H1 (cell line): ENCODE measurements at regions not wholly inside any gene's neighbourhood (a gene's known extent, or its start where the extent isn't known, plus 50 kb on each side); places are given as distances from the start of the nearest gene placed in this dataset.

Source experiments
- CTCF ChIA-PET: fragments of 300-600 bp; sonication (Branson Sonifier 250); formaldehyde crosslinking; loops from one replicate; lab custom pipeline; 2021; ENCODE audit not compliant: partially characterized antibody; lab: Charles Lee
- POLR2A ChIA-PET: fragments of 300-600 bp; sonication (Branson Sonifier 250); formaldehyde crosslinking; loops from one replicate; lab custom pipeline; 2021; ENCODE audit warnings: inconsistent platforms; ENCODE audit not compliant: partially characterized antibody; lab: Charles Lee
- DNase-seq, 2 experiments: peaks; one replicate each; pipeline versions ENCODE4 v3.0.0 to v3.0.0-alpha.2; 2010 to 2022; ENCODE audit warnings: low spot score in 2 of 2, low read depth in 1 of 2, mixed read lengths in 1 of 2
- FAIRE-seq: peaks from 2 replicates; lab custom pipeline; 2011; peaks lifted over from hg19 to GRCh38; lab: Jason Lieb, UNC
- H2AFZ ChIP-seq: 2 replicates; pipeline ENCODE4 v1.8.1; 2012; ENCODE audit warnings: low read length, inconsistent platforms
- H2AK5ac ChIP-seq: 2 replicates; pipeline ENCODE4 v1.6.1; 2013; ENCODE audit warnings: low read depth, low read length
- H2BK120ac ChIP-seq: replicated peaks from 2 replicates; pipeline ENCODE3; 2013; ENCODE audit warnings: low read depth, low read length, inconsistent platforms
- H2BK12ac ChIP-seq: 2 replicates; pipeline ENCODE4 v1.6.1; 2013; ENCODE audit warnings: low read depth, low read length
- H2BK15ac ChIP-seq: 2 replicates; pipeline ENCODE4 v1.6.1; 2013; ENCODE audit warnings: low read length
- H2BK20ac ChIP-seq: 2 replicates; pipeline ENCODE4 v1.6.1; 2013; ENCODE audit warnings: low read length
- H2BK5ac ChIP-seq: 2 replicates; pipeline ENCODE4 v1.6.1; 2013; ENCODE audit warnings: low read depth, low read length
- H3K14ac ChIP-seq: 2 replicates; pipeline ENCODE4 v1.6.1; 2013; ENCODE audit warnings: inconsistent platforms; ENCODE audit not compliant: insufficient read length
- H3K18ac ChIP-seq: 2 replicates; pipeline ENCODE4 v1.6.1; 2013; ENCODE audit warnings: low read length; ENCODE audit errors: extremely low read depth
- H3K23ac ChIP-seq: 2 replicates; pipeline ENCODE4 v1.6.1; 2013; ENCODE audit warnings: inconsistent platforms; ENCODE audit not compliant: insufficient read length
- H3K23me2 ChIP-seq: 2 replicates; pipeline ENCODE4 v1.6.1; 2013; ENCODE audit warnings: low read depth, low read length
- H3K27ac ChIP-seq: 2 replicates; pipeline ENCODE4 v1.6.1; 2011; ENCODE audit warnings: low read depth, low read length, inconsistent platforms
- H3K27me3 ChIP-seq, 4 experiments: replicated peaks in 1 of 4; 1 replicate in 1 of 4; 2 replicates in 3 of 4; pipeline versions ENCODE4 v1.6.1 to v1.8.1; 2011 to 2013; ENCODE audit warnings: low read length in 3 of 4, mild to moderate bottlenecking in 3 of 4, inconsistent platforms in 2 of 4, mixed read lengths in 2 of 4, moderate library complexity in 1 of 4; ENCODE audit not compliant: control insufficient read depth in 3 of 4, insufficient read depth in 3 of 4; ENCODE audit errors: extremely low read depth in 1 of 4
- H3K36me3 ChIP-seq, 4 experiments: 2 replicates each; pipeline versions ENCODE4 v1.6.1 to v1.8.1; 2011 to 2013; ENCODE audit warnings: mild to moderate bottlenecking in 4 of 4, low read length in 3 of 4, moderate library complexity in 2 of 4, control low read depth in 1 of 4, inconsistent platforms in 1 of 4; ENCODE audit not compliant: insufficient read depth in 4 of 4, control insufficient read depth in 2 of 4
- H3K4ac ChIP-seq: replicated peaks from 2 replicates; pipeline ENCODE3; 2013; ENCODE audit warnings: low read length, low read depth, mixed read lengths, inconsistent platforms; ENCODE audit not compliant: insufficient read length
- H3K4me1 ChIP-seq, 4 experiments: replicated peaks in 1 of 4; 1 replicate in 1 of 4; 2 replicates in 3 of 4; pipeline versions ENCODE4 v1.6.1 to v1.8.1; 2011 to 2013; ENCODE audit warnings: low read length in 3 of 4, inconsistent platforms in 2 of 4, mixed read lengths in 1 of 4; ENCODE audit not compliant: insufficient read depth in 4 of 4, control insufficient read depth in 3 of 4
- H3K4me2 ChIP-seq, 2 experiments: 2 replicates each; pipeline versions ENCODE4 v1.6.1 to v1.8.1; 2011 to 2013; ENCODE audit warnings: low read depth in 2 of 2, low read length in 2 of 2, control low read depth in 1 of 2, inconsistent platforms in 1 of 2, mild to moderate bottlenecking in 1 of 2; ENCODE audit not compliant: insufficient read depth in 1 of 2
- H3K4me3 ChIP-seq, 4 experiments: fragments of 200-600, 300-600 bp in 1 of 4; sonication (generic), shearing (Covaris generic), sonication (Bioruptor Twin) in 1 of 4; 2 replicates each; pipeline versions ENCODE4 v1.5.1 to v1.8.1; 2011 to 2016; ENCODE audit warnings: low read length in 4 of 4, low read depth in 3 of 4, control low read depth in 2 of 4, inconsistent platforms in 2 of 4, mild to moderate bottlenecking in 2 of 4, mixed read lengths in 1 of 4, moderate library complexity in 1 of 4; ENCODE audit not compliant: insufficient read depth in 2 of 4; ENCODE audit errors: extremely low read depth in 1 of 4
- H3K56ac ChIP-seq: replicated peaks from 2 replicates; pipeline ENCODE3; 2013; ENCODE audit warnings: low read depth, mild to moderate bottlenecking, mixed read lengths, low read length, inconsistent platforms; ENCODE audit not compliant: insufficient read length
- H3K79me1 ChIP-seq: 2 replicates; pipeline ENCODE4 v1.6.1; 2013; ENCODE audit warnings: low read depth, low read length, control low read depth
- H3K79me2 ChIP-seq, 2 experiments: 2 replicates each; pipeline versions ENCODE4 v1.6.1 to v1.8.1; 2012 to 2013; ENCODE audit warnings: low read length in 2 of 2, mild to moderate bottlenecking in 2 of 2, inconsistent platforms in 1 of 2; ENCODE audit not compliant: insufficient read depth in 2 of 2, control insufficient read depth in 1 of 2
- H3K9ac ChIP-seq, 4 experiments: replicated peaks in 1 of 4; 1 replicate in 1 of 4; 2 replicates in 3 of 4; pipeline versions ENCODE4 v1.6.1 to v1.8.1; 2011 to 2013; ENCODE audit warnings: low read depth in 3 of 4, low read length in 3 of 4, control low read depth in 2 of 4, mild to moderate bottlenecking in 2 of 4, moderate library complexity in 2 of 4, inconsistent platforms in 1 of 4; ENCODE audit errors: extremely low read depth in 1 of 4
- H3K9me3 ChIP-seq, 2 experiments: 2 replicates each; pipeline versions ENCODE4 v1.6.1 to v1.8.1; 2012 to 2013; ENCODE audit warnings: mild to moderate bottlenecking in 2 of 2, moderate library complexity in 2 of 2, control low read depth in 1 of 2, inconsistent platforms in 1 of 2, low read depth in 1 of 2, low read length in 1 of 2, mixed read lengths in 1 of 2; ENCODE audit not compliant: insufficient read depth in 2 of 2
- H4K20me1 ChIP-seq, 2 experiments: replicated peaks in 1 of 2; 2 replicates each; pipeline versions ENCODE3 to v1.8.1; 2011 to 2013; ENCODE audit warnings: inconsistent platforms in 2 of 2, low read length in 2 of 2, mild to moderate bottlenecking in 1 of 2; ENCODE audit not compliant: insufficient read depth in 2 of 2, control insufficient read depth in 1 of 2
- H4K5ac ChIP-seq: 2 replicates; pipeline ENCODE4 v1.6.1; 2013; ENCODE audit warnings: low read length, low read depth, mixed read lengths, inconsistent platforms; ENCODE audit not compliant: insufficient read length
- H4K8ac ChIP-seq: 2 replicates; pipeline ENCODE4 v1.8.0; 2013; ENCODE audit warnings: mild to moderate bottlenecking, moderate library complexity, low read length, inconsistent platforms; ENCODE audit not compliant: insufficient read depth; ENCODE audit errors: extremely low read depth
- H4K91ac ChIP-seq: replicated peaks from 2 replicates; pipeline ENCODE3; 2013; ENCODE audit warnings: low read length, mixed read lengths, inconsistent platforms; ENCODE audit not compliant: insufficient read length
- BRCA1 ChIP-seq: IDR thresholded peaks from 2 replicates; pipeline ENCODE4 v1.6.1; 2012; ENCODE audit warnings: low read depth, low read length, improper control_type of control experiment
- FOSL1 ChIP-seq: IDR thresholded peaks from 2 replicates; pipeline ENCODE4 v1.6.1; 2011; ENCODE audit warnings: mild to moderate bottlenecking, low read depth, low read length, moderate library complexity; ENCODE audit not compliant: insufficient read depth
- RAD21 ChIP-seq, 2 experiments: IDR thresholded peaks in 1 of 2; conservative IDR thresholded peaks in 1 of 2; 2 replicates each; pipeline ENCODE4 v1.6.1; 2011; ENCODE audit warnings: low read depth in 2 of 2, low read length in 2 of 2, improper control_type of control experiment in 1 of 2, inconsistent platforms in 1 of 2, mild to moderate bottlenecking in 1 of 2, moderate library complexity in 1 of 2
- RFX5 ChIP-seq: IDR thresholded peaks from 2 replicates; pipeline ENCODE4 v1.6.1; 2011; ENCODE audit warnings: low read depth, low read length, improper control_type of control experiment, borderline replicate concordance
- SIX5 ChIP-seq: IDR thresholded peaks from 2 replicates; pipeline ENCODE4 v1.6.1; 2011; ENCODE audit warnings: mild to moderate bottlenecking, low read depth, low read length
- SP1 ChIP-seq: IDR thresholded peaks from 2 replicates; pipeline ENCODE4 v1.6.1; 2011; ENCODE audit warnings: low read depth, low read length
- WGBS, 2 experiments: shearing (Covaris generic) in 1 of 2; methylation state at CpG; one replicate each; pipeline versions ENCODE4 v1.1.6 to v1.1.7; 2013 to 2015; ENCODE audit warnings: low lambda C conversion rate in 2 of 2, mixed read lengths in 2 of 2, inconsistent platforms in 1 of 2, low coverage in 1 of 2, missing lambda C conversion rate in 1 of 2; ENCODE audit not compliant: insufficient replicate concordance in 2 of 2, insufficient coverage in 1 of 2, insufficient read length in 1 of 2; ENCODE audit errors: extremely low coverage in 1 of 2, missing lambda C conversion rate in 1 of 2; 5-methylcytosine and 5-hydroxymethylcytosine counted together
- TF ChIP-seq, protein P1 (sequence below): IDR thresholded peaks from 2 replicates; pipeline ENCODE4 v1.6.1; 2011; ENCODE audit warnings: low read depth, mild to moderate bottlenecking, low read length; ENCODE audit not compliant: insufficient read depth

DNA sequence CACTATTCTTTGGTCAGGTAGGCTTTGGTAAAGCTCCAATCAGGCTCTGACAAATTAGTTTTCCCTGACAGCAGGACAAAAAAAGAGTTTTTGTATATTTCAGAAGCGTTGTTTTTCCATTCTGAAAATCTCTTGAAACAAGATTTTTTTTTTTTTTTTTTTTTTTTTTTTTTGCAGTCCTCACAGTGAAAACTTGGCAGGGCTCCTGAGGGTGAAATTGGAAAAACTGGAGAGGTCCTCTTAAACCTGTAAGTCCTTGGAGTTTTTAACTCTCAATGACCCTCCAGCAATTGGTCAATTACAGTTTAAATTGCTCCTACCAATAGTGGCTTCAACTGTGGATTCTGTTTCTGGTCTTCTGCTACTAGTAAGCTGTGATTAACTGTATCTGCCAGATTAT lies 244.5 kb upstream of the PKDCC start:
- H2BK120ac ChIP-seq = no peak overlapping the region
- H3K23ac ChIP-seq = no peak overlapping the region
- H4K20me1 ChIP-seq = no peaks in the 10 kb centered on the region
- H2BK15ac ChIP-seq = no peak overlapping the region
- H3K4me2 ChIP-seq = no peak overlapping the region
- DNase-seq (no peak), FAIRE-seq (no peak)
- no peak overlapping the region for H3K27ac ChIP-seq
- H4K5ac ChIP-seq = no peak overlapping the region
- no peak overlapping the region for H4K91ac ChIP-seq
- H2BK20ac ChIP-seq = no peak overlapping the region
- no peaks in the 10 kb centered on the region for H3K27me3 ChIP-seq
- no peak overlapping the region for H3K4ac ChIP-seq
- H3K56ac ChIP-seq = no peak overlapping the region
- CTCF ChIA-PET = interaction anchor here (0.6 to 0.9 kb wide), 3 partner anchors 30 to 654 kb away, joined by 3 to 4 read pairs (median 3); no protein-coding TSS in a partner anchor
- H3K79me2 ChIP-seq = no peaks in the 10 kb centered on the region
- no peaks in the 10 kb centered on the region for H3K79me1 ChIP-seq
- POLR2A ChIA-PET = no interaction called here
- WGBS, 2 experiments = 86% methylated on average over 1 of the region's 1 CpG; no CpG with 5 or more reads in 1 of the 2 experiments
- TF ChIP-seq FOSL1 = no peak
- no peak for TF ChIP-seq RFX5
- no peak for TF ChIP-seq BRCA1
- TF ChIP-seq, protein P1, sequence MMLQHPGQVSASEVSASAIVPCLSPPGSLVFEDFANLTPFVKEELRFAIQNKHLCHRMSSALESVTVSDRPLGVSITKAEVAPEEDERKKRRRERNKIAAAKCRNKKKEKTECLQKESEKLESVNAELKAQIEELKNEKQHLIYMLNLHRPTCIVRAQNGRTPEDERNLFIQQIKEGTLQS = no peak
- no peak for TF ChIP-seq SP1
- no peak for TF ChIP-seq SIX5
- TF ChIP-seq RAD21 (IDR thresholded peaks at IDR 0.05 in 1 of 2, conservative IDR thresholded peaks at IDR 0.05 in 1 of 2; ENCODE audit: low read depth in 2 of 2, low read length in 2 of 2) = no peak
- H3K9me3 ChIP-seq = peaks cover 0 to 2% of the 10 kb centered on the region in 2 experiments; a peak in 1 of 4 replicates
- H3K4me3 ChIP-seq = no peak overlapping the region
- no peak overlapping the region for H2AFZ ChIP-seq
- H3K14ac ChIP-seq = no peak overlapping the region
- no peaks in the 10 kb centered on the region for H3K4me1 ChIP-seq
- H3K23me2 ChIP-seq = no peaks in the 10 kb centered on the region
- H3K36me3 ChIP-seq = no peaks in the 10 kb centered on the region
- H2AK5ac ChIP-seq = no peak overlapping the region
- H3K18ac ChIP-seq = no peak overlapping the region
- H4K8ac ChIP-seq = no peak overlapping the region
- H2BK12ac ChIP-seq = no peak overlapping the region
- no peak overlapping the region for H3K9ac ChIP-seq
- H2BK5ac ChIP-seq = no peak overlapping the region
